Keratinocyte (primary cell): ENCODE measurements at regions not wholly inside any gene's neighbourhood (a gene's known extent, or its start where the extent isn't known, plus 50 kb on each side); places are given as distances from the start of the nearest gene placed in this dataset.

Source experiments
- CTCF ChIP-seq, 3 experiments: IDR thresholded peaks in 1 of 3; conservative IDR thresholded peaks in 1 of 3; optimal IDR thresholded peaks in 1 of 3; 2 replicates in 2 of 3; 3 replicates in 1 of 3; pipeline versions ENCODE3 to v1.5.1; 2011; ENCODE audit warnings: low read length in 3 of 3, mild to moderate bottlenecking in 3 of 3, moderate library complexity in 2 of 3, control low read depth in 1 of 3, inconsistent platforms in 1 of 3; ENCODE audit not compliant: insufficient read depth in 2 of 3; ENCODE audit errors: extremely low read depth in 1 of 3
- EZH2 ChIP-seq: IDR thresholded peaks from one replicate; pipeline ENCODE4 v1.6.1; 2012; ENCODE audit warnings: inconsistent platforms, mild to moderate bottlenecking, low read length, moderate library complexity

GRCh38 chr2:118525346-118525745 is 322.1 kb downstream of the EN1 start:
- TF ChIP-seq CTCF (optimal IDR thresholded peaks at IDR 0.05 in 1 of 3, IDR thresholded peaks at IDR 0.05 in 1 of 3, conservative IDR thresholded peaks at IDR 0.05 in 1 of 3; ENCODE audit: extremely low read depth in 1 of 3, insufficient read depth in 2 of 3, low read length in 3 of 3) (no peak), EZH2 (no peak)
